HEK293T (cell line): ENCODE measurements at regions not wholly inside any gene's neighbourhood (a gene's known extent, or its start where the extent isn't known, plus 50 kb on each side); places are given as distances from the start of the nearest gene placed in this dataset.

ENCODE experiments used
- CTCF ChIA-PET: fragments of 350-600 bp; formaldehyde crosslinking; extraction: SDS; loops from one replicate; lab custom pipeline; 2021; ENCODE audit warnings: antibody characterized with exemption, inconsistent platforms; lab: Yijun Ruan, JAX
- POLR2A ChIA-PET: fragments of 350-600 bp; formaldehyde crosslinking; extraction: SDS; loops from one replicate; lab custom pipeline; 2020; ENCODE audit warnings: antibody characterized with exemption, inconsistent platforms; lab: Yijun Ruan, JAX
- DNase-seq: peaks from one replicate; pipeline ENCODE4 v3.0.0; 2012; ENCODE audit warnings: mixed read lengths; ENCODE audit errors: extremely low spot score
- ARNT ChIP-seq: fragments of 450-650 bp; IDR thresholded peaks from 2 replicates; pipeline ENCODE4 v1.6.1; 2017; ENCODE audit warnings: mild to moderate bottlenecking
- BHLHE40 ChIP-seq: fragments of 450-650 bp; IDR thresholded peaks from 2 replicates; pipeline ENCODE4 v1.6.1; 2016; ENCODE audit warnings: mild to moderate bottlenecking, moderate library complexity, borderline replicate concordance
- CTBP1 ChIP-seq: fragments of 450-650 bp; IDR thresholded peaks from 2 replicates; pipeline ENCODE4 v1.6.1; 2016; ENCODE audit warnings: borderline replicate concordance
- ELF4 ChIP-seq: fragments of 450-650 bp; IDR thresholded peaks from 2 replicates; pipeline ENCODE4 v1.6.1; 2017; ENCODE audit warnings: antibody characterized with exemption
- FOXA1 ChIP-seq: fragments of 450-650 bp; IDR thresholded peaks from 2 replicates; pipeline ENCODE4 v1.6.1; 2016; ENCODE audit warnings: mild to moderate bottlenecking
- FOXK2 ChIP-seq: fragments of 450-650 bp; IDR thresholded peaks from 2 replicates; pipeline ENCODE4 v1.6.1; 2016; ENCODE audit warnings: mild to moderate bottlenecking
- FOXM1 ChIP-seq: fragments of 450-650 bp; IDR thresholded peaks from 2 replicates; pipeline ENCODE4 v1.6.1; 2017; ENCODE audit warnings: mild to moderate bottlenecking, borderline replicate concordance
- HDGF ChIP-seq: fragments of 450-650 bp; IDR thresholded peaks from 2 replicates; pipeline ENCODE4 v1.6.1; 2017; ENCODE audit warnings: antibody characterized with exemption, borderline replicate concordance
- L3MBTL2 ChIP-seq: fragments of 450-650 bp; conservative IDR thresholded peaks from 2 replicates; pipeline ENCODE4 v1.6.1; 2016; ENCODE audit warnings: mild to moderate bottlenecking
- LEF1 ChIP-seq: fragments of 450-650 bp; IDR thresholded peaks from 2 replicates; pipeline ENCODE4 v1.6.1; 2017; ENCODE audit warnings: mild to moderate bottlenecking, borderline replicate concordance
- NFRKB ChIP-seq: fragments of 450-650 bp; IDR thresholded peaks from 2 replicates; pipeline ENCODE4 v1.6.1; 2016; ENCODE audit warnings: mild to moderate bottlenecking, moderate library complexity
- PKNOX1 ChIP-seq: fragments of 450-650 bp; IDR thresholded peaks from 2 replicates; pipeline ENCODE4 v1.6.1; 2016
- SP1 ChIP-seq: fragments of 450-650 bp; IDR thresholded peaks from 2 replicates; pipeline ENCODE4 v1.6.1; 2017
- SUZ12 ChIP-seq: fragments of 450-650 bp; IDR thresholded peaks from 2 replicates; pipeline ENCODE4 v1.6.1; 2016; ENCODE audit warnings: mild to moderate bottlenecking
- TARDBP ChIP-seq: fragments of 450-650 bp; IDR thresholded peaks from 2 replicates; pipeline ENCODE4 v1.6.1; 2016
- ZNF384 ChIP-seq: fragments of 450-650 bp; IDR thresholded peaks from 2 replicates; pipeline ENCODE4 v1.6.1; 2016

GRCh38 chr18:26777351-26778053 is 88.0 kb downstream of the AQP4 start:
- POLR2A ChIA-PET: no interaction called here
- CTCF ChIA-PET: no interaction called here
- TF ChIP-seq PKNOX1 (no peak), NFRKB (no peak), FOXA1 (no peak), TARDBP (no peak), FOXK2 (no peak), HDGF (no peak), CTBP1 (no peak), LEF1 (no peak), BHLHE40 (no peak), ARNT (no peak), ZNF384 (no peak), L3MBTL2 (no peak), SUZ12 (no peak), SP1 (no peak), ELF4 (no peak), FOXM1 (no peak)
- DNase-seq: peak; percentile 27

GRCh38 chr18:26772691-26773090 is 92.8 kb downstream of the AQP4 start:
- ChIA-PET CTCF (interaction anchor here (1.7 kb wide), 1 partner anchor 152 kb away, joined by 4 read pairs; no protein-coding TSS in a partner anchor), POLR2A (no interaction called here)
- DNase-seq: no peak
- TF ChIP-seq ZNF384 (no peak), LEF1 (no peak), PKNOX1 (no peak), SUZ12 (no peak), FOXM1 (no peak), TARDBP (no peak)

- CTCF ChIA-PET: interaction anchor here (1.0 kb wide), 1 partner anchor 15 kb away, joined by 3 read pairs; no protein-coding TSS in a partner anchor
- TF ChIP-seq ELF4 (no peak), PKNOX1 (no peak), FOXM1 (no peak), BHLHE40 (no peak), ZNF384 (no peak), FOXK2 (no peak), SUZ12 (no peak), ARNT (no peak)
- peak; percentile 46 for DNase-seq
- POLR2A ChIA-PET: no interaction called here
These were observed 94.0 kb downstream of the AQP4 start for GRCh38 chr18:26771524-26771923.

GRCh38 chr18:26768385-26768784 is 97.1 kb downstream of the AQP4 start:
- ChIA-PET POLR2A (no interaction called here), CTCF (interaction anchor here (0.5 kb wide), 1 partner anchor 417 kb away, joined by 3 read pairs; no protein-coding TSS in a partner anchor)
- TF ChIP-seq TARDBP (no peak), BHLHE40 (no peak), SUZ12 (no peak), SP1 (no peak), HDGF (no peak), L3MBTL2 (no peak), PKNOX1 (no peak), ZNF384 (no peak), ARNT (no peak), NFRKB (no peak), FOXA1 (no peak), CTBP1 (no peak), LEF1 (no peak), FOXM1 (no peak), FOXK2 (no peak)
- no peak for DNase-seq

GRCh38 chr18:26765498-26765897 is 100.0 kb downstream of the AQP4 start:
- no peak for DNase-seq
- TF ChIP-seq SP1 (no peak), LEF1 (no peak), ARNT (no peak), TARDBP (no peak), HDGF (no peak), PKNOX1 (no peak), ZNF384 (no peak)
- CTCF ChIA-PET: no interaction called here
- POLR2A ChIA-PET: no interaction called here
